GM18909 (cell line): ENCODE measurements at regions not wholly inside any gene's neighbourhood (a gene's known extent, or its start where the extent isn't known, plus 50 kb on each side); places are given as distances from the start of the nearest gene placed in this dataset.

Experiments used
- ATAC-seq: cut with Tn5 transposase; IDR thresholded peaks from one replicate; pipeline ENCODE4 v1.9.1; 2021; ENCODE audit warnings: mild to moderate bottlenecking; ENCODE audit not compliant: unreplicated experiment, poor library complexity

- ATAC-seq, result no peak
These were observed 211.0 kb downstream of the PIK3R1 start for GRCh38 chr5:68426586-68426985.

GRCh38 chr5:68428231-68428811 is 212.8 kb downstream of the PIK3R1 start:
- ATAC-seq, result no peak

- no peak for ATAC-seq
These were observed 214.0 kb downstream of the PIK3R1 start for GRCh38 chr5:68429510-68429909.

- ATAC-seq, result no peak
These were observed 214.7 kb downstream of the PIK3R1 start for GRCh38 chr5:68430279-68430678.

- no peak for ATAC-seq
These were observed 215.6 kb downstream of the PIK3R1 start for GRCh38 chr5:68431186-68431585.

- ATAC-seq, result no peak
These were observed 216.2 kb downstream of the PIK3R1 start for GRCh38 chr5:68431601-68432337.

GRCh38 chr5:68432682-68433081 is 217.1 kb downstream of the PIK3R1 start:
- no peak for ATAC-seq

GRCh38 chr5:68433526-68433922 is 218.0 kb downstream of the PIK3R1 start:
- no peak for ATAC-seq

- peak; percentile 98 for ATAC-seq
These were observed 218.6 kb downstream of the PIK3R1 start for GRCh38 chr5:68433923-68434879.

GRCh38 chr5:68435611-68436010 is 220.1 kb downstream of the PIK3R1 start:
- no peak for ATAC-seq

- ATAC-seq, result no peak
These were observed 221.3 kb downstream of the PIK3R1 start for GRCh38 chr5:68436686-68437520.

GRCh38 chr5:68438876-68439275 is 223.3 kb downstream of the PIK3R1 start:
- ATAC-seq, result no peak

- ATAC-seq, result no peak
These were observed 224.7 kb downstream of the PIK3R1 start for GRCh38 chr5:68440245-68440644.

GRCh38 chr5:68440651-68441050 is 225.1 kb downstream of the PIK3R1 start:
- ATAC-seq, result no peak

GRCh38 chr5:68441309-68442073 is 225.9 kb downstream of the PIK3R1 start:
- no peak for ATAC-seq

GRCh38 chr5:68443091-68443490 is 227.5 kb downstream of the PIK3R1 start:
- no peak for ATAC-seq

GRCh38 chr5:68444048-68444447 is 228.5 kb downstream of the PIK3R1 start:
- no peak for ATAC-seq

- ATAC-seq, result no peak
These were observed 229.3 kb downstream of the PIK3R1 start for GRCh38 chr5:68444833-68445232.

GRCh38 chr5:68445257-68446069 is 229.9 kb downstream of the PIK3R1 start:
- ATAC-seq, result no peak
